GM18858 (cell line): ENCODE measurements at regions not wholly inside any gene's neighbourhood (a gene's known extent, or its start where the extent isn't known, plus 50 kb on each side); places are given as distances from the start of the nearest gene placed in this dataset.

Experiments
- ATAC-seq: cut with Tn5 transposase; IDR thresholded peaks from one replicate; pipeline ENCODE4 v1.9.1; 2021; ENCODE audit not compliant: unreplicated experiment

- no peak for ATAC-seq
Observed at GRCh38 chr15:37773111-37773860, 161.2 kb upstream of the TMCO5A start.

DNA sequence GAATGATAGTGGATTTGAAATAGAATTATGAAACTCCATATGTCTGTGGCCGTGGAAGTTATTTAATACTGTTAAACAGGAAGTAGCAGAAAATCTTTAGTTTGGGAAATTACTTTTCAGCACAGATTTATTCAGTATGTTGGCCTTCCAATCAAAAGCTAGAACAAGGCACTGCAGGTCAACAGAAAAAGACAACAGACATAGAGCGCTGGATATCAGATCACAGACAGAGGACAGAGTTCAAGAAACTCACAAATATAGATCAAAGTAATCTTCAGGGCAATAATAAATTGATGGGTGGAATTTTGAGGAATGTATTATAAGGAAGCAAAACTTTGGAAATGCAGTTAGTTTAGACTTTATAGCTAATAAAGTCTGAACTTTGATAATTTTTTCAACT is 159.5 kb upstream of the TMCO5A start:
- no peak for ATAC-seq

DNA sequence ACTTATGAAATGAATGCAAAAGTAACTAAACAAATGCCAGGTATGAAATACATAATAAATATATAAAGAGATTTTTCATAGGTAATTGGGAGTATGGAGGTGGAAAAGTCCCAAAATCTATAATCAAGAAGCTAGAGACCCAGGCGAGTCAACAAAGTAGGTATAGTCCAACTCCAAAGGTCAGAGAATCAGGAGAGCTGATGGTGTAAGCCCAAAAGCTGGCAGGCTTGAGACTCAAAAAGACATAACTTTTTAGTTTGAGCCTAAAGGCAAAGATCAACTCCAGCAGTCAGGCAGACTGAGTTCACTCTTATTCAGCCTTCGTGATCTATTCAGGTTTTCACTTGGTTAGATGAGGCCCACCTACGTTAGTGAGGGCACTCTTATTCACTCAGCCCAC is 157.4 kb upstream of the TMCO5A start:
- no peak for ATAC-seq

DNA sequence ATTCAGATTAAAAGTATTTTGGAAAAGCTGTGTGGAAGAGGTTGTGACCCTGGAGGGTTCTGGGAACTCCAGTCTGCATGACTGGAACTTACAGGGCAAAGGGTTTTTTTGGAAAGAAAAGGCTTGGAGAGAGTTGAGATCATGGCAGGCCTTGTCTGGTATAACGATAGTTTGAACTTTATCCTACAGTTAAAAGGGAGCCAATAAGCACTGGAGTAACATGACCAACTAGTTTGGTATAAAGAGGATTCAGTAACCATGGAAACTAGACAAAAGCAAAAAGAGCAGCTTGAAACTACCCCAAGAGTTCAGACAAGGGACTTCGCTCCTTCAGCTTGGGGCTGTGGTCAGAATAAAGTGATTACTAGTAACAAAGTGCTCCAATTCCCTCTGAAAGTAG is 151.2 kb upstream of the TMCO5A start:
- no peak for ATAC-seq

DNA sequence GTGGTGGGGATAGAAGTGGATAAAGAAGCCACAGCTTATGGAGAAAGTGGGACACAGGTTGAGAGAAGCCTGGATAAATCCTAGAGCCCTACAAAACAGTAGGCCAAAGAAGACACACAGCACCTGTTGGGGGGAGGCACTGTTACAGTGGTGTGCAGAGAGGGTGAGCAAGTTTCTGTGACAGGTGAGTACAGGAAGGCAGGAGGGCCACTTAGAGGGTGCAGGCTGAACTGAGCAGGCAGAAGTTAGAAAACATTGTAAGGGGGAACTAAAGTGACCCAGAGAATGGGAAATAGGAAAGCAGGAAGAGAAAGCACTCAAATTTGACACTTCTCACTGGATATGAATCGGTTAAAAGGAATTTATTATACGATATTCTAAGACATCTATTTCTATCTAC is 146.1 kb upstream of the TMCO5A start:
- no peak for ATAC-seq

DNA sequence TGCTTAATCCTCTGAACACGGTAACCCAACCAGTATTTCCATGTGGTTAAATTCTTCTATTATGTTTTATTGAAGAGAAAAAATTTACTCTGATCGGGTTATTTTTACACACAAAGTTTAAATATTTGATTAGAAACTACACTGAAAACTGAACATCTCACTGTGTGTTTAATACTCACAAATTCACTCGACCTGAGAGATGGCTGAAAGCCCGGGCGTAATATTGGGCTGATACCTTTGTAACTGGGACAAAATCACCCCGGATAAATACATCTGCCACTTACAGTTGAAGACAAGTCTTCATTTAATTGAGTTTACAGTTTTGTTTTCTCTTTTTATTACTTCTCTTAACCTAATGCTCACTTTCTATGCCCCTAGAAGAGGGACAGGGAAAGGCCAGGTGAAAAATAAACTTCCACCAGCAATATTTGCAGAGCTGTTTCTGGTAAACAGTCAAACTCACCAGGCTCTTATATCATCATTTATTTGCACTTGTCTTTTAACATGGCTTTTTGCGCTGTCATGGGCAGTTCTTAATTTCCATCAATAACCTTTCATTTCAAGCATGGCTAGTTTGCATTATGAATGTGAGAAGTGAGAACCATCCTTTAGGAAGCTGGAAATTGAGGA is 145.6 kb upstream of the TMCO5A start:
- ATAC-seq = no peak

DNA sequence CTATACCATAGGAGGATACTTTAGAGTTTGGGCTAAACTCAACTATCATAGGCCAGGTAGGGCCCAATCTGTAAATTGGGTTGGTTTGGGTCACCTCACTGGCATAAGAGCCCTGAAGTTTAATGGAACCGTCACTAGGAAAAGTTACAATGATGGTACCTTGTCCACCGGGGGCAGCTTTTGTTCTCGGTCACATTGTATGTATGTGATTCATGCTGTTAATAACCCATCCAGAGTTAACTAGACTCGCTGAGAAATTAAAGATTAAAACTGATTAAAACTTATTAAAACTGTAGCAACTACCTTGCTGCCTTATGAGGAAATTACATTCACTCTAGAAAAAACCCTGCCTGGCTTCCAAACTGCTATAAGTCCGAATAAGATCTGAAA is 145.0 kb upstream of the TMCO5A start:
- no peak for ATAC-seq

DNA sequence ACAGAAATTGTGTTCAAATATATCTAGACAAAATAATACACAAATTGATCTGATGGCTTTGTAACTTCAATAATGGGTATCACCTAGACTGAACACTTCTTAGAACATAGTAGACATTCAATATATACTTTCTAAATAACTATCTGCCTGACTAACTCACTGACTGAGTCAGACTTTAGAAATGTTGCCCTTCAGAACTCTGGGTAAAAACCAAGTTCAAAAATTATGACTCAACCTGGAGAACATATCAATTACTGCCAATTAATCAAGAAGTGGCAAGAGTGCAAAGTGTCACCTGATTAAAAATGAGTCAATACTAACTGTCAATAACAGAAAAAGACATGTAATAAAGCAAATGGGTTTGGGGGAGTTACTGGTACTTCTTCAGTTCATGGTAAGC is 144.6 kb upstream of the TMCO5A start:
- ATAC-seq = no peak

DNA sequence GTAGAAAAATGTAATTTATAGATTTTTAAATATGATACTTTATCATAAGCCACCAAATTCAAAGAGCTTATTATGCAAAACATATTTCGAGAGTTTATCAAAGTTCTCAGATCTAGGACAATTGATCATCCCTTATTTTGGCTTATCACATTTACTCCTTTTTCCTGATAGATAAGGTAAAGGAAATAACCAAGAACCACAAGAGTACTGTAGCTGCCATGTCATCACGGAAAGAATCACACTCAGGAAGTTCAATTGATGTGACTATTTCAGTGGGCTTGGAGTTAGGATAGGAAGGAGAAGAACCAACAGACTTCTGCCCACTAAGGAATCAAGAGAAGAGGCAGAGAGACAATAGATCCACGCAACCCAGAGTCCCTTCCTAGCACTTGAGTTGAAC is 142.7 kb upstream of the TMCO5A start:
- no peak for ATAC-seq

- ATAC-seq = no peak
Observed at GRCh38 chr15:37792351-37792750, 142.1 kb upstream of the TMCO5A start.

DNA sequence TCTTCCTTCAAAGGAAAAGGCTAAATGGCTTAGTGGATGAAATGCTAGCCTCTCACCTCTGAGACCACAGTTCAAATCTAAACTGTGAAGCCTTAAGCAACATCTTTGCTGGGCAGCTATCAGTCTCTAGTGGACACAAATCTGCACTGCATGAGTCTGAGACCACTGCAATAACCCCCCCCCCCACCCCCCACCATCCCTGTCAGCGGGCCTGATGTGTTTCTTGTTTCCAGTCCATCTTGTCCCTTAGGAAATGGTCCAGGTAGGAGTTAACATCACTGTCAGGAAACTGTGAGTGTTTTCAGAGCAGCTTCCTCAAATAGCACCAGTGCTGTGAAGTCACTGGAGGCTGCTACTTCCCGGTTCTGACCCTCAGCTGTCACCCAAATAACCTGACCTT is 140.6 kb upstream of the TMCO5A start:
- no peak for ATAC-seq

DNA sequence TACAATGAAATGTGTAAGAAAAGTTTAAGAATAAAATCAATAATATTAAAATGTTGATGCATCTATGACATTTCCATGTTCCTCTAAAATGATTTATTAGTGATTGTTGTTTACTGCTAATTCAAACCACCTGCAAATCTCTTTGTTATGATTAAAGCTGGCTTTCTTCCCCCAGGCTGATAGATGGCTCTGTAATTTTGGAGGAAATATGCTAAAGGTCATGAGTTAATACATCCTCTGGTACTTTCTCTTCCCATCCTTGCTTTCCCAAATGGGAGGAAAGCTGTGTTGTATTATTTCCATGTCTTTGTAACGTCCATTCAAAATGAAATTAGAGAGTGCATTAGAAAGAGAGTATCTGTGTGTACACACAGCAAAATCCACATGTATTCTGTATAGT is 139.5 kb upstream of the TMCO5A start:
- no peak for ATAC-seq

- no peak for ATAC-seq
Observed at GRCh38 chr15:37801529-37801928, 132.9 kb upstream of the TMCO5A start.

- ATAC-seq = no peak
Observed at GRCh38 chr15:37806808-37807207, 127.6 kb upstream of the TMCO5A start.

GRCh38 chr15:37810381-37810780 is 124.1 kb upstream of the TMCO5A start:
- ATAC-seq = no peak

- ATAC-seq = no peak
Observed at GRCh38 chr15:37813306-37813705, 121.1 kb upstream of the TMCO5A start.

DNA sequence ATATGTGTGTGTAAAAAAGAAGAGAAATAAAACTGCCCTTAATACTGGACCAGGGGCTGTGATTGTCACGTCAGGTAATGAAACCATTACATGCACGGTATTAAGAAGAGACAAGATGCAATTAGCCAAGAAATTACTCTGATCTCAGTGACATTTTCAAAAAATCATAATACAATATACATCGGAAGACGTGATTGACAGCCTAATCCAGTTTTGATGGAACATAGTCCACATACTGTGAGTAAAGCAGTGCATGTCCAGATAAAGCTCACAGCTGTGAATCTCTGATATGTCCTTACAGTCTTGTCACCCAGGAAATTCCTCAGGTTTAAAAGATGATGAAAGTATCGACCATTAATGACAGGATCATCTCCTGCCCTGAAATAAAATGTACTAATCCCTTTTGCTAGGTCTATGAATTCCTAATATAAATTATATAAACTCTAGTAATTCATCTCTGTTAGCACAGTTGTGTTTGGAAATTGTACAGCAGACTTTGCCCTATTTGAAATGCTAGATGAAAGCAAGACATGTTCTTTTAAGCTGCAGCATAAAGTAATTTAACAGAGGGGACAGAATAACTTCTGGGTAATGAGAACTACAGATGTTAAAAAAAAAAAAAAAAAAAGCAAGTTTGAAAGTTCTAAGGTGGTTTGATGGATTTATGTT is 119.5 kb upstream of the TMCO5A start:
- ATAC-seq = no peak

DNA sequence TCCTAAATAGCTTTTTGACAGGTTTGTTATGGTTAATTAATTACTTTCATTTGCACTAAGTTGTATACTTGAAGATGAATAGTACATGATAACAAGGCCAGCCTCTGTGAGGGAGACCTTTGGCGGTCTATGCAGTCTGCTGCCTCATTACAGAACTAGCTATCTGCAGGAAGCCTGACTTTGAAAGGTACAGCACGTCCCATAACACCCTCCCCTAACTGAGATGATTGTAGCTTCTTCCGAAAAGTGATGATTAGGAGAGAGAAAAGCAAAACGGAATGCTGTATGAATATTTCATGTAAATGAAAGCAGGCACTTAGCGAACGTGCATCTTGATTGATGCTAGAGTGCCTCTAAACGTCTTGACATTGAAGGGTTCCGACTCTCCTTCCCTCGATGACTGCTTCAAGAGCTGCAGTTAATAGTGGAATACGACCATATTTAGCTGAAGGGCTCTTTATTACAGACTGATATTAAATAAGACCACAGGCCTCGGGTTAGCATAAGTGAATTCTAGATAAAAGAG is 116.2 kb upstream of the TMCO5A start:
- no peak for ATAC-seq

- no peak for ATAC-seq
Observed at GRCh38 chr15:37819191-37819590, 115.2 kb upstream of the TMCO5A start.

DNA sequence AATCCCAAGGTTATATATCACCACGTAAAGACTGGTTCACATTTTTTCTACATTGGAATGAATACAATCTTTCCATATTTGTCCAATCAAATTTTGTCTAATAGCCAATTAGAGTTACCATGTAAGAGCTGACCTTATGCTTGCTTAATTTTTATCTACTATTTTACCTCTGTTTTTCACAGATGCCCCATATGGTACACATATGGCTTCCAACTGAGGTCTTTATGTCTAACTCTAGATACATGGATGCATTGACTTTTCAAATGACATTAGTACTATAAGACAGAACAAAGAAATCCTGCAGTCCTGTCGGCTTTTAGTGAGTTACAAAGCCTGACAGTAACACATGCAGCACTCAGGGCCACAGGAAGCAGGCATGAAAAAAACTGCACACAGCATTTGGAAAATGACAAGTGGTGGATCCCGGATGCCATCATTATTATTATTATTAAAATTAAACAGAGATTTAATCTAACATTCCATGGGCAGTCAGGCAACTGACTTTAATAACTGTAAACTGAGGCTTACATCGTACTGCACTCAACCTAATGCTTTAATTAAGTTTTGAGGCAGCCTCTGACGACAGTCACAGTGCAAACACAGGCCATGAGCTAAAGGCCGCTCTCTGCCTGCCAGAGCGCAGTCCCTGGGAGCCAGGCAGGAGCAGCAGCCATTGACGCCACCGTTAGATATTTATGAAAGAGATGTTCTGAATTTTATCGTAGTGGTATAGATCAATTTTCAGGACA is 113.9 kb upstream of the TMCO5A start:
- ATAC-seq = no peak

GRCh38 chr15:37823601-37824275 is 110.7 kb upstream of the TMCO5A start:
- ATAC-seq = no peak
